ENCODE measurements at regions not wholly inside any gene's neighbourhood (a gene's known extent, or its start where the extent isn't known, plus 50 kb on each side); places are given as distances from the start of the nearest gene placed in this dataset.

- H3K27me3 ChIP-seq (ENCODE audit: control insufficient read depth, extremely low read depth, insufficient read depth, low read length): peaks cover 59% of the 10 kb centered on the region
- no peak overlapping the region for H3K27ac ChIP-seq (ENCODE audit: control insufficient read depth, insufficient read depth, low read length)
- no peak overlapping the region for H3K4me3 ChIP-seq (ENCODE audit: control insufficient read depth in 2 of 3, extremely low read depth in 1 of 3, insufficient read depth in 2 of 3, low read depth in 1 of 3, low read length in 3 of 3)
- no peak for DNase-seq (ENCODE audit: low read depth, low spot score)
- no peak for FAIRE-seq
- H3K36me3 ChIP-seq (ENCODE audit: control insufficient read depth in 2 of 2, extremely low read depth in 1 of 2, insufficient read depth in 2 of 2, low read length in 2 of 2): no peaks in the 10 kb centered on the region
- peaks cover under 1% of the 10 kb centered on the region for H4K20me1 ChIP-seq (ENCODE audit: control insufficient read depth, extremely low read depth, insufficient read depth, low read length)
- H3K79me2 ChIP-seq (ENCODE audit: control insufficient read depth, insufficient read depth, low read length): no peaks in the 10 kb centered on the region
- no peaks in the 10 kb centered on the region for H3K9me1 ChIP-seq (ENCODE audit: control insufficient read depth, extremely low read depth, insufficient read depth, low read length)
- H3K9me3 ChIP-seq (ENCODE audit: control insufficient read depth, low read depth, low read length): no peaks in the 10 kb centered on the region
- no peak overlapping the region for H3K4me2 ChIP-seq (ENCODE audit: control insufficient read depth, extremely low read depth, insufficient read depth, low read depth, low read length)
- dilution Hi-C loops (cut with MboI; ENCODE audit: extremely low pct_ligation_motif_present, low sequenced_read_pairs): no loop called here
- no peak overlapping the region for H2AFZ ChIP-seq (ENCODE audit: control insufficient read depth, low read length)
- H3K4me1 ChIP-seq (ENCODE audit: control insufficient read depth, extremely low read depth, insufficient read depth, low read length): no peaks in the 10 kb centered on the region
- no peak overlapping the region for H3K9ac ChIP-seq (ENCODE audit: control insufficient read depth, extremely low read depth, insufficient read depth, low read length)
- no peak for TF ChIP-seq EZH2 (IDR thresholded peaks at IDR 0.05; ENCODE audit: low read length)
- TF ChIP-seq CTCF (optimal IDR thresholded peaks at IDR 0.05 in 1 of 3, IDR thresholded peaks at IDR 0.05 in 1 of 3, conservative IDR thresholded peaks at IDR 0.05 in 1 of 3; ENCODE audit: extremely low read depth in 1 of 3, insufficient read depth in 2 of 3, low read length in 3 of 3): no peak
Observed at GRCh38 chr20:58160451-58161061, 67.9 kb downstream of the ANKRD60 start.

GRCh38 chr20:58155148-58155925, 73.1 kb downstream of the ANKRD60 start:
- Histone ChIP-seq H3K27ac (ENCODE audit: control insufficient read depth, insufficient read depth, low read length) (no peak overlapping the region), H3K4me1 (ENCODE audit: control insufficient read depth, extremely low read depth, insufficient read depth, low read length) (no peaks in the 10 kb centered on the region), H3K9me1 (ENCODE audit: control insufficient read depth, extremely low read depth, insufficient read depth, low read length) (no peaks in the 10 kb centered on the region), H3K79me2 (ENCODE audit: control insufficient read depth, insufficient read depth, low read length) (no peaks in the 10 kb centered on the region), H4K20me1 (ENCODE audit: control insufficient read depth, extremely low read depth, insufficient read depth, low read length) (peaks cover 4% of the 10 kb centered on the region), H3K36me3 (ENCODE audit: control insufficient read depth in 2 of 2, extremely low read depth in 1 of 2, insufficient read depth in 2 of 2, low read length in 2 of 2) (no peaks in the 10 kb centered on the region), H3K27me3 (ENCODE audit: control insufficient read depth, extremely low read depth, insufficient read depth, low read length) (peaks cover 70% of the 10 kb centered on the region), H3K4me2 (ENCODE audit: control insufficient read depth, extremely low read depth, insufficient read depth, low read depth, low read length) (no peak overlapping the region), H3K4me3 (ENCODE audit: control insufficient read depth in 2 of 3, extremely low read depth in 1 of 3, insufficient read depth in 2 of 3, low read depth in 1 of 3, low read length in 3 of 3) (no peak overlapping the region), H3K9me3 (ENCODE audit: control insufficient read depth, low read depth, low read length) (no peaks in the 10 kb centered on the region), H2AFZ (ENCODE audit: control insufficient read depth, low read length) (no peak overlapping the region), H3K9ac (ENCODE audit: control insufficient read depth, extremely low read depth, insufficient read depth, low read length) (no peak overlapping the region)
- no peak for FAIRE-seq
- no peak for DNase-seq (ENCODE audit: low read depth, low spot score)
- TF ChIP-seq EZH2 (IDR thresholded peaks at IDR 0.05; ENCODE audit: low read length) (no peak), CTCF (optimal IDR thresholded peaks at IDR 0.05 in 1 of 3, IDR thresholded peaks at IDR 0.05 in 1 of 3, conservative IDR thresholded peaks at IDR 0.05 in 1 of 3; ENCODE audit: extremely low read depth in 1 of 3, insufficient read depth in 2 of 3, low read length in 3 of 3) (no peak)
- dilution Hi-C loops (cut with MboI; ENCODE audit: extremely low pct_ligation_motif_present, low sequenced_read_pairs): no loop called here
